Fibroblast of pulmonary artery (primary cell): ENCODE measurements at regions not wholly inside any gene's neighbourhood (a gene's known extent, or its start where the extent isn't known, plus 50 kb on each side); places are given as distances from the start of the nearest gene placed in this dataset.

ENCODE experiments used
- DNase-seq: peaks from one replicate; pipeline ENCODE4 v3.0.0-alpha.2; 2010; ENCODE audit warnings: low read depth
- H3K4me3 ChIP-seq: replicated peaks from 2 replicates; pipeline ENCODE4 v1.5.1; 2011; ENCODE audit warnings: low read depth, mild to moderate bottlenecking, control low read depth, low read length, moderate library complexity
- CTCF ChIP-seq: IDR thresholded peaks from 2 replicates; pipeline ENCODE4 v1.5.1; 2011; ENCODE audit warnings: mild to moderate bottlenecking, control low read depth, low read length, inconsistent platforms; ENCODE audit errors: missing control alignments

- no peak for DNase-seq
- no peak for TF ChIP-seq CTCF
- H3K4me3 ChIP-seq = no peak overlapping the region
Measured at GRCh38 chr5:165004175-165004574, 1498.8 kb downstream of the MAT2B start.

GRCh38 chr5:165014439-165014838 is 1509.0 kb downstream of the MAT2B start:
- TF ChIP-seq CTCF = no peak
- no peak for DNase-seq
- H3K4me3 ChIP-seq = no peak overlapping the region

- no peak for TF ChIP-seq CTCF
- no peak for DNase-seq
- H3K4me3 ChIP-seq = no peak overlapping the region
Measured at GRCh38 chr5:165015126-165015525, 1509.7 kb downstream of the MAT2B start.

DNA sequence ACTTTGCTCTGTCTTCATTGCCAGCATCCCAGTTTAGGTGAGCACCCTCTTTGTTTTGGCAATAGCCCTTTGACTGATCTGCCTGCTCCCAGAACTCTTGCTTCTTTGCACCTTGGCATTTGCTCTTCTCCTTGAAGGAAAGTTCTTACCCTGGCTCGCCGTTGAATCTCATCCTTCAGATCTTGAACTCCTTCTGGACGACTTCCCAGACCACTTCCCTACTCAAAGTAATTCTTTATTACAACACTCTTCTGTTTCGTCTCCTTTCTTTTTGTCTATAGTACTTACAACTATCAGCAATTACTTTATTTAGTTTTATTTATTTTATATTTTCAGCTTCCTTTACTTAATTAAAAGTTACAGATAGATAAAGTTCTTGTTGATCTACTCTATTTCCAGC is 1510.1 kb downstream of the MAT2B start:
- H3K4me3 ChIP-seq = no peak overlapping the region
- no peak for TF ChIP-seq CTCF
- DNase-seq = no peak

DNA sequence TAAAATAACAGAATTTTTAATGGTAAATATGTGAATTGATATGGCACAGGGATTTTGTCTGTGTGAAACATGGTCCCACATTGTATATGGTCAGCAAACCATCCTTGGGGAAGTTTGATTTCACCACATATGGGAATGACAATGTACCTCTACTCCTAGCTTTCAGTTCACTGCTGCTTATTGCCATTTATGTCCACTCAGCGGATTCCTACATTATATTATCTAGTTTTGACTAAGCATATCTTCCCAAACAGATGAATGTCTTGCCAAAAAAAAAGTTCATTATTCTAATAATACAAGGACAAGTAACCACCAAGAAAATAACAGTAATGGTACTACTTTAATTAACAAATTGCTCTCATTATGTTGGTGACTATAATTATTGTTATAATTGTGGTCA is 1521.6 kb downstream of the MAT2B start:
- H3K4me3 ChIP-seq = no peak overlapping the region

GRCh38 chr5:165028356-165028755 is 1522.9 kb downstream of the MAT2B start:
- TF ChIP-seq CTCF = no peak
- DNase-seq = no peak
- no peak overlapping the region for H3K4me3 ChIP-seq

More for the DNA sequence above, 1521.6 kb downstream of the MAT2B start:
- no peak for TF ChIP-seq CTCF
- DNase-seq = no peak

- no peak overlapping the region for H3K4me3 ChIP-seq
- DNase-seq = no peak
- TF ChIP-seq CTCF = no peak
Measured at GRCh38 chr5:165029099-165029870, 1523.9 kb downstream of the MAT2B start.
